ENCODE measurements at regions not wholly inside any gene's neighbourhood (a gene's known extent, or its start where the extent isn't known, plus 50 kb on each side); places are given as distances from the start of the nearest gene placed in this dataset.
"Not testable (repeated sequence)": the region's sequence is repeated elsewhere in the genome, so short reads cannot be mapped to it uniquely, and the experiment has no call there.

- DNase-seq: not testable (repeated sequence)
These were observed 310.6 kb downstream of the ICE1 start for GRCh38 chr5:5733058-5733457.

- DNase-seq: no peak
These were observed 303.9 kb downstream of the ICE1 start for GRCh38 chr5:5726401-5726800.

GRCh38 chr5:5721881-5722280 is 299.4 kb downstream of the ICE1 start:
- no peak for DNase-seq

- DNase-seq: no peak
These were observed 296.8 kb downstream of the ICE1 start for GRCh38 chr5:5719292-5719691.

DNA sequence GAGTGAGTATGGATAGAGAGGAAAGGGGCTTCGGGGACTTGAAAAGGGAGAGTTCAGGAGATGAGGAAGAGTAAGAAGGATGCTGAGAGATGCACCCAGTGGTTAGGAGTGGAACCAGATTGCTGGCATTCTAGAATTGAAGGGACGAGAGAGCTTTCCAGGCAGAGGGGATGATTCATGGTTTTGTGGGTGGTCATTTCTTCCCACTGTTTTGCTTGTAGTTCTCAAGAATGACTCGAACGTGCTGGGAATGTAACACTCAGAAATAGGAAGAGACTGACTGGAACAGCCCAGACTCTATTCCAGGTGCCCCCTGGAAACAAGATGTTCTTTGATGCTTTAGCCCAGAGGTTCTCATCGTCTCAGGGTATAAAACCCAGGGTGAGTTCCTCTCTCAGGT is 294.2 kb downstream of the ICE1 start:
- no peak for DNase-seq

DNA sequence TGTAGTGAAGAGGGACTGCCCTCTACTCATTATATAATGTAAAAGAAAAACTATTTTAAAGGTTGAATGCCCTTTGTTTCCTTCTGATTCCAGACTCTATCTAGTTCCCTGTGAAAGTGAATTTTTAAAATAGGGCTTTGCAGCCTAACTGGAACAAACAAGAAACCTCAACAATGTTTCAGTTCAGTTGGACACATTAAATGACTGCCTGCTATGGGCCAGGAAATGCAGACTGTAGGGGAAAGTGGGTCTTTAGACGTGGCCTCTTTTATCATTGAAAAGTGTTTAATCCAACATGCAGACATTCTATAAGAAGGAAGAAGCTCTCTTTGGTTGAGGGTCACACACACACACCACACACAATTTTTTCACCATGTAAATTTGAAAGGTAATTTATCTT is 289.1 kb downstream of the ICE1 start:
- DNase-seq: no peak

DNA sequence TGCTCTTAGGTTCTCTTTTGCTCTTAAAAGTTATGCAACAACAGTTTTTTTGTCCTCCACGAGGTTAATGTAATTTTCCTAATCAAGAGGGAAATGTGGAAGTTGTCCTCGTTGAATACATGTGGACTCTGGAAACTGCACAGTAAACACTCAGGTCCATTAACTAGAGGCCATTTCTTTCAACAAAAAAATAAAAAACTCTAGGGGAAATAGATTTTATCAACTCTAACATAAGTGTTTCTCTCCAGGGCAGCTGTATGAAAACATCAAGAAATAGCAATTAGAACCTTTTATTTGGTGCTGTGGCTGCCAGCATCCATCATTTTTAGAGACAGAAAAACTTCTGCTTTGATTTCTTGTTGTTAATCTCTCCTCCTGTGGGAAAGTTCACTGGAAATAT is 288.6 kb downstream of the ICE1 start:
- no peak for DNase-seq

DNA sequence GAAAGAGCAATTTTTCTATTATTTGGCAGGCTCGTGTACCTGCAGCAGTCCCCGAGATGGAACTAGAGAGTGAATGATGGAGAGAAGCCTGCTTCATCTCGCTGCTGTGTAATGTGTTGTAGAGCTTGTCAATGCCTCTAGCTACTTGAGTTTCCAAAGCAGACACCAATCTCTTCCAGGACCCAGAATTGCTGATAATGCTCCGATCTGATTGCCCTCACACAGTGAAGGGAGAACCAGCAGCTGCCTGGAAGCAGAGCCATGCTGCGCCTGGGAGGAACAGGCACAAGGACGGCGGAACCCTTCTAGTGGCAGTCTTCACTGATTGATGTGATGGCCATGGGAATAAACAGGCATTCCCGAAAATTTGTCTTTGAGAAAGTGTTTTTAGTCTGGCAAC is 288.0 kb downstream of the ICE1 start:
- DNase-seq: no peak

DNA sequence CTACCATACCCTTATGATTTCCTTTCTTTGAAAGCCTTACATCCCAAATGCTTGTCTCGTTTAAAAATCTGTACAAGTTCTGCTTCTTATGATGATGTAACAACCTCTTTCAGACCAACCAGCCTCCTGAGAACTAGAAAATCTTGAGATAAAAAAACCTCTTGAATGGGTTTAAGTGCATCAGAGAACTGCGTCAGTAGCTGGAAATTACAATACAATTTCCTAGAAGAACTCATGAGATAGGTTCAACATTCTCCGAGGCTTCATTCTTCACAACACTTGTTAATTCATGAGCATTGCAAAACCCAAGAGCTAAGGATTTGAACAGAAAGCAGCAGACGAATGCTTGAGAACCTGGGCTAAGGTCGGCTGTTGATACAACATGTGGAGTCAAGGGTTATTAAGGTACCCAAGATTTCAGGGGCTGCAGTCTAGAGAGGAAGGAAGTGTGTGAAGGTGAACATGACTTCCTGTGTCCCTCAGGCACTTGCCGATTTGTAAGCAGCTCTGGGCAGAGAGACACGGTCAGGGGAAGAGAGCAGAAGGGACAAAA is 286.0 kb downstream of the ICE1 start:
- DNase-seq: no peak

DNA sequence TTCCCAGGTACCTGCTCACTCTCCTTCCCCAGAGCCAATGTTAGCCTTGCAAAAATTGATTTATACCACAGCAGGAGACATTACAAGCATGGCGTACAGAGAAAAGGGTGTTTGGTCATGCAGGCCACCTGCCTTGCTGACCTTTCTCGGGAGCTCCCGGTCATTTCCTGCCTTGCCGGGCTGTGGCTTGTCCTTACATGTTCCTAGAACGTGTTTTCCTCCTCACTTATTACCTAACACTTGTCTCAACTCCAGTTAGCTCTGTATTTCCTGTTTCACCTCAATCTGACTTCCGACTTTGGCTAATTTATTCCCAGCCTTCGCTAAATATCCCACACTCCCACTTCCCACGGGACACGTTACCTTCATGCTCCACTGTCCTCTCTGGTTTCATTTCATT is 282.5 kb downstream of the ICE1 start:
- DNase-seq: no peak

DNA sequence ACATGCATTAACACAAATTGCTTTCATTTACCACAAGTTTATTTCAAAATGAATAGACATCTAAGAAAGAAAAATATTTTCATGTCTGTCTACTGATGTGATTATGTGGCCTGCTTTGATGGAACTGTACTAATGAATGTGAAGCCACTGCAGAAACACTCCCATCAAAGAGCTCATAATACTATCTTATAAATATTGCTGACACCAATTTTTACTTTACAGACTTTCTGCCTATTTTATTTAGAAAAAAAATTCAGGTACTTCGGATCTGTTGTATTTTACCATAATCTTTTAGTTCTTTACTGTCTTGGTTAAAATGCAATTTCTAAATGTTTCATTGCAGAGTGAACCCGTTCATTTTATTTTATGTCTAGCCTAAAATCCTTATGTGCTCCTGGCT is 281.9 kb downstream of the ICE1 start:
- DNase-seq: no peak

DNA sequence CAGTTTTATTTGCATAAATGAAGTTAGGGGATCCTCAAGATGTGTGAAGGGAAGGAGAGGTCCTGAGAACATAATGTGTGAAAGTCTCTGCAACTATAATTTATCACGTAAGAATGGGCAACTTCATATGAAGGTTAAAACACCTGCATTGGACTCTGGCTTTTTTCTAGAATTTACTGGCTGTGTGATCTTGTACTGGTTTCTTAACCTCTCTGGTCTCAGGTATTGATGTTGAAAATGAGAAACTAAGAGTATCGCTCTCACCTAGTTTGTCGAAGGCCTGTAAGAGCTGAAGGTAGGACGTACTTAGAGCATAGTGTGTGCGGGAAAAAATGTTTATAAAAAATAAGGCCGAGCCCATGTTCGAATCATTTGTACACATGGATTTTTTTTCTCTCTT is 280.5 kb downstream of the ICE1 start:
- no peak for DNase-seq

DNA sequence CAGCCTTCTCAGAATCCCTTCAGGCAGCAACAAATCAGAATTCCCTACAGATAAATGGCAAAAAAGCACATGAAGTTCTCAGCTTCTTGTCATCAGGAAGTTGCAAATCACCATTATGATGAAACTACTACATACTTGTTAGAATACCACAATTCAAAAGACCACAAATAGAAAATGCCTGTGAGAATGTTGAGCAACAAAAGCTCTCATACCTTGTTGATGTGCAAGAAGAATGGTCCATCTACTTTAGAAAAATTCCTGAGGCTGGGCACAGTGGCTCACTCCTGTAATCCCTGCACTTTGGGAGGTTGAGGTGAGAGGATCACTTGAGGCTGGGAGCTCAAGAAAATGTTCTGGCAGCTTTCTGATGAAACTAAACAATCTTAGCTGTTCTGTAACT is 278.1 kb downstream of the ICE1 start:
- no peak for DNase-seq

DNA sequence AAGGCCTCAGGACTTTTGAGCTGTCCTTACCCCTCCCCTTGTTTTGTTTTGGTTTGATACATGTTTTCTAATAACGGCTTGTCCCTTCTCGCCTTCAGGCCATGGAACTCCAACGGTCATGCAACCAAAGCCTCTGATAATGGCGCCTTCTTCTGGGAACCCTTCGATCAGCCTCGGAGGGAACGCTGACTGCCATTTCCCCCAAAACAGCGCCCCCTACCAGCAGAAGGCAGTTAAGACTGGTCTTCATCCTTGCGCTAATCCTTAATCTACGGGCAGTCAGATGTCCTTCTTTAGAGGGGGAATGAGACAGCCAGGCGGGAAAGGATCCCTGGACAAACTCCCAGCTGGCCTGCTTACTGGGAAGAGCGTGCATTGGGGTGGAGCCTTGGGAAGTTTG is 276.6 kb downstream of the ICE1 start:
- no peak for DNase-seq

- DNase-seq: no peak
These were observed 272.8 kb downstream of the ICE1 start for GRCh38 chr5:5695266-5695665.

DNA sequence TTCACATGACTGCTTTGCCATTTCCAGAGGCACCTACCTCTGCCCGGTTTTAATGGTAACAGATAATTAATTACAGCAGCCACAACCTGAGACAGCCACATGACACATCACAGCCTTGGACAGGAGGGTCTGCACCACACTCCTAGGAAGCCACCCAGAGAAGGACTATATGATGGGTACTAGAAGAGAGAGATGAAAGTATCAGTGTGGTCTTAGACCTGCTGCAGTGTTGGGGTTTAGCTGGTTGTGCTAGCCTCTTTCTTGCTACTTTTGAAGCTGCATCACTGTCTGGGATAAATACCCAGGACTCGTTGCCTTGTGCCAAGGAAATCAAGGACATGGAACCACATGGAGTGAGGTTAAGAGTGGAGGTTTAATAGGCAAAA is 266.4 kb downstream of the ICE1 start:
- no peak for DNase-seq

- no peak for DNase-seq
These were observed 265.9 kb downstream of the ICE1 start for GRCh38 chr5:5688194-5688924.

- DNase-seq: no peak
These were observed 264.6 kb downstream of the ICE1 start for GRCh38 chr5:5687113-5687512.

DNA sequence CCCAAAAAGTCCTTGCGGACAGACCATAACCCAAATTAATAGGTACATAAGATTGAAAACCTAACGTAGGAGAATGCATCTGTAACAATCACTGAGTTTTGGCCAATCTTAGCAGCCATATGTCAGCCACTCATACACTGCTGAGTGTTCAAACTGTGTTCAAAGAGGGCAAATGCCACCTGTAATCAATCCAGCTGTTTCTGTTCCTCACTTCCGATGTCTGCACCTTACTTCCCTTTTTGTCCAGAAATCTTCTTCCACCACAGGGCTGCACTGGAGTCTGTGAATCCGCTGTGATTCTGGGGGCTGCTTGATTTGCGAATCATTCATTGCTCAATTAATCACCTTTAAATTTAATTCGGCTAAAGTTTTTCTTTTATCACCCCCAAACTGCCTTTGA is 263.9 kb downstream of the ICE1 start:
- DNase-seq: no peak

DNA sequence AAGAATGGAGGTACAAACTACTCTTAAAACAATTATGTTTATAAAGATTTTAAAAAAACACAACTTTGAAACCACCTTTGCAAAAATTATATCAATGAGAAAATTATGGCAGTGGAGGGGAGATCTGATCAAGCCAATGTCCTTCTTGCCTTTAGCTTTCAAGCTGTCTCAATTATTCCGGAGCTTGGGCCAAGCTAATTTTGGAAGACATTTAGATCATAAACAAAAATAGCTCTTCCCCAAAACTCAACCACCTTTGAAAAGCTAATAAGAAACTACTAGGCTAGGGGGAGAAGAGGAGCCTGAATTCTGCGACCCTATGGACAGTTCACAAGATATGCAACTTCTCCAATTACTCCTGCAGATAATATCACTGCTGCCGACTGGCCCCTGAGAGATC is 263.3 kb downstream of the ICE1 start:
- DNase-seq: no peak

DNA sequence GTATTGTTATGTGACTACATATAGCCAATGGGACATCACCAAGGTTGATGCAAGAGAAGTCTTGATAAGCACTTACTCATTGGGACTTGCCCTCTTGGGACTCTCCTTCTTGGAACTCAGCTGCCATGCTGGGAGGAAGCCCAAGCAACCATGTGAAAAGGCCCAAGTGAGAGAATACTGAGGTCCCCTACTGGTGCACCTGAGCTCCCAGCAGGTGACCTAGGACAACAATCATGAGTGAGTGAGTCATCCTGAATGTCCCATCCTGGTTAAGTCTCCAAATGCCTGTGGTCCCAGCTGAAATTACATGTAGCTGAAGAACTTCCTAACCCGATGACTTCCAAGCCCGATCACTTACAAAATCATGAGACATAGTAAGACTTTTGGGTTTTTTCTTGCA is 260.7 kb downstream of the ICE1 start:
- no peak for DNase-seq

DNA sequence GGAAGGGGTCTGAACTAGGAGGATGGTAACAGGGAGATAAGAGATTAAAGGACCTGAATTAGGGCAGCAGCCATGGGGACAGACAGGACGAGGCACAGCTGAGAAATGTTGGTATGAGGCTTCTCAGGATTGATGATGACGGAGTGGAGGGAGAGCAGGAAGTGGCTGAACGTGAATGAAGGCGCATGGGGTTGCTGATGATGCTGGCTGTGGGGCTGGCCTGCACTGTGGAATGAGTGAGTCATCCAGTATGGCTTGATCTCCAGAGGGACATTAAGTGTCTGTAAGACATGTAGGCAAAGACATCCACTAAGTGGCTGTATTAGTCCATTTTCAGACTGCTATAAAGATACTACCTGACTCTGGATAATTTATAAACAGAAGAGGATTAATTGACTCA is 256.4 kb downstream of the ICE1 start:
- peak; percentile 26 for DNase-seq

DNA sequence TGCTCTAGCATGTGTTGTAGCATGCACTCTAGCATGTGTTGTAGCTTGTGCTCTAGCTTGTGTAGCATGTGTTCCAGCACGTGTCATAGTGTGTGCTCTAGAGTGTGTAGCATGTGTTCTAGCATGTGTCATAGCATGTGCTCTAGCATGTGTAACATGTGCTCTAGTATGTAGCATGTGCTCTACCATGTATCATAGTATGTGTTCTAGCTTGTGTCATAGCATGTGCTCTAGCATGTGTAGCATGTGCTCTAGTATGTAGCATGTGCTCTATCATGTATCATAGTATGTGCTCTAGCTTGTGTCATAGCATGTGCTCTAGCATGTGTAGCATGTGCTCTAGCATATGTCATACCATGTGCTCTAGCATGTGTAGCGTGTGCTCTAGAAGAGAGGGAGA is 255.3 kb downstream of the ICE1 start:
- no peak for DNase-seq

- DNase-seq: no peak
These were observed 253.7 kb downstream of the ICE1 start for GRCh38 chr5:5676218-5676617.

GRCh38 chr5:5675511-5675910 is 253.0 kb downstream of the ICE1 start:
- no peak for DNase-seq
